Non-pigmented ciliary epithelial cell (primary cell): ENCODE measurements at regions not wholly inside any gene's neighbourhood (a gene's known extent, or its start where the extent isn't known, plus 50 kb on each side); places are given as distances from the start of the nearest gene placed in this dataset.

Source experiments
- DNase-seq: peaks from one replicate; pipeline ENCODE4 v3.0.0-alpha.2; 2010; ENCODE audit warnings: low read depth

DNA sequence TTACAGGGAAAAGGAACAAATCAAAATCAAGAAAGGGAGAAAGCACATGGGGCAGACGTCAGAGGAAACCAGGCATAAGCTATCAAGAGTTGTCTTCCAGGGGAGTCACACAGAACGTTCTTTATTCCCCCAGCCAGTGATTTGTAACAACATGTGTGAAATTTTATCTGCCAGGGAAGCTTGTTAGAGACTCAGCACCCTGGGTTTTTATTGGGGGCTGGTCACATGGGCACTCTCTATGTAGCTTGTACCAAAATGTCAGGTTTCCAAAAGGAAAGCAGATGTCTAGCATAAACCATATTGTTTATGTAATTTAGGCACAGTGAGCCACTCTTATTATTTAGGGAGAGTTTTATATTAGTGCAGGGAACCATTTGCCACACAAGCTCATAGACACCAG, 440.4 kb upstream of the DCN start:
- DNase-seq: no peak

DNA sequence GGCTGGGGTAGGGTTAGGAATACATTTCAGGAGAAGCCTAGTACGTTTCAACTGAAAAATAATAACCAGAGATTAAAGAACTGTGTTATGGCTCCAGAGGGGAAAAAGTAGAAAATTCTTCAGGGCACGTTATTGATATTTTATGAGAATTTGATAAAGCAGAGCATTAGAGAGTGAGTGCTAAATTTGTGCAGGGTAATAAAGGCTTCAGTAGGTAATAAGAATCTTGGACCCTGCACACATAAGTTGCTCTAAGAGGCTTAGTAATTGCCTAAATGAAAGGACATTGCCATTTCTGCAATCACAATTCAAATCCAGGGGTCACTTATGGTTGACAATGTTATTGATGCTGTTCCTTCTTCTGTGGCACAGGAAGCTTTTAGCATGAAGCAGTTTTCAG, 439.4 kb upstream of the DCN start:
- DNase-seq: no peak

DNA sequence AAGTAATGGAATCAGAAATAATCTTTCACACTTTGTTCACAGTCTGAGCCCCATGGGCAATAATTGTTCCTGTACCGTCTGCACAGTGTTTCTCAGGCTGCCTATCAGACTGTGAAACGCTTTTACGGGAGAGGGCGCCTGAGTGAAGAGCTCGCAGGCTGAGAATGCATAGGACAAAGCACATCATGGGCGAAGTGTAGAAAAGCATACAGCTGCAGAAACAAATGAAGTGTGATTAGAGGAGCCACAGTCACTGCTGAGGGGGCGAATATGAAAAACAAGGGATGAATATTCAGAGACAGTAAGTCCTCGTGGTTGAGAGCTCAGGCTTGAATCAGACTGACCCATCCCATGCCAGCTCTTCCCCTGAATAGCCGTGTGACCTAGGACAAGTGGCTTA, 438.4 kb upstream of the DCN start:
- DNase-seq: no peak

DNA sequence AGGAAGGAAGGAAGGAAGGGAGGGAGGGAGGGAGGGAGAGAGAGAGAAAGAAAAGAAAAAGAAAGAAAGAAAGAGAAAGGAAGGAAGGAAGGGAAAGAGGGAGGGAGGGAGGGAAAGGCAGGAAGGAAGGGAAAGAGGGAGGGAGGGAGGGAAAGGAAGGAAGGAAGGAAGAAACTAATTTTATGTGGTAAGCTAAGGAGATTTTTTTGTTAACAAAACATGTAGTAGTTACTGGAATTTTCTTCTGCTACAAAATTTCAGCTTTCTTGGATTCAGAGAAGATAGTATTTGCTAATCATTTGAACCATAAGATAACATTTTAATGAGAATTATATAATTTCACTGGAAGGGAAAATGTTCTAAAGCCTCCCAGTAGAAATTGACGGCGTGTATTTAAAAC, 437.8 kb upstream of the DCN start:
- DNase-seq: no peak

DNA sequence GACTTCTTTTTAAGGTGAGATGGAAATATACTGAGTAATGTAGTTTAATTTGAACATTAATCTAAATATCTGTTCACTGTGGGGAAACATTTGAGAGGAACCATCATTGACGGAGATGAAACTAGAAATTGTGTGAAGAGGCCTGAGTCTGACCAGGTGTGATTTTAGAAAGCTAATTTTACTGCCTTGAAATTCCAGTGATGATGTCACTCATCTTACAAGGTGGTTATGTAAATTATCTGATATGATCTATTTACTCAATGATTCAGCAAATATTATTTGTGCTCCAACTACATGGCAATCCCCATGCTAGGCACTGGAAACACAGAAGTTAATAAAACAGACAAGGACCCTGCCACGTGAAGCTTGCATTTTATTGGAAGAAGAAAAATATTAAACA, 435.7 kb upstream of the DCN start:
- DNase-seq: no peak

DNA sequence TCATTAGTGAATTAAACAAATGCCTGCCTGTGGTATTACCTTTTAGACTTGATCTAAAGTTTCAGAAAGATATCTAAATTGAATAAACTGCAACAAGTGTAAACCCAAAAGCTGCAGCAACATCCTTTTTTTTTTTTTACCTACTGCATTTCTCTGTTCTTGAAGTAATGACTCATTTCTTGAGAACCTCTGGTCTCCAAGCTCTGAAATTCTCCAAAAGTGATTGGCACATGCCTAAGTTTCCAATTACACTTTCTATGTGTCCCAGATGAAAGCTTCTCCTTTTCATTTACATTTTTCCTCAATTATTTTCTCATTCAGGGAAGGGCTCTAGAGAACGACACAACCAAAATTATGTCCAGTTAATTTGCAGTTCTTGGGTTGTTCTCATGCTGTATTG, 435.2 kb upstream of the DCN start:
- DNase-seq: no peak

DNA sequence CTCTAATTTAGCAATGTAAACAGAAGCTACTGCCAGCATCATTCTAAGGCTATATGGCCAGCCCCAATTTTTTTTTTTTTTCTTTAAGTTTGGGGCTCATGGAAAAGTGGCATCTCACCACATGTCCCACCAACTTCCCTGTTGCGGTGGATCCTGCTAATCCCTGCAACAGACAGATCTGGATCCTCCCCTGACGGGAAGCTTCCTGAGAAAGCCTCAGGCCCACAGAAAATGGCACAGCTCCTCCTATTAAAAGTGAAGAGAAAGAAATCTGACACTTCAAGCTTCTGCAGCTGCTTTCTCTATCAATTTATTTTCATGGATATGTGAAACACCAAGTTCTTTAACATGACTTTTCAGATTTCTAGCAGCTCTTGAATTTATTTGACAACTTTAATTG, 433.8 kb upstream of the DCN start:
- no peak for DNase-seq

DNA sequence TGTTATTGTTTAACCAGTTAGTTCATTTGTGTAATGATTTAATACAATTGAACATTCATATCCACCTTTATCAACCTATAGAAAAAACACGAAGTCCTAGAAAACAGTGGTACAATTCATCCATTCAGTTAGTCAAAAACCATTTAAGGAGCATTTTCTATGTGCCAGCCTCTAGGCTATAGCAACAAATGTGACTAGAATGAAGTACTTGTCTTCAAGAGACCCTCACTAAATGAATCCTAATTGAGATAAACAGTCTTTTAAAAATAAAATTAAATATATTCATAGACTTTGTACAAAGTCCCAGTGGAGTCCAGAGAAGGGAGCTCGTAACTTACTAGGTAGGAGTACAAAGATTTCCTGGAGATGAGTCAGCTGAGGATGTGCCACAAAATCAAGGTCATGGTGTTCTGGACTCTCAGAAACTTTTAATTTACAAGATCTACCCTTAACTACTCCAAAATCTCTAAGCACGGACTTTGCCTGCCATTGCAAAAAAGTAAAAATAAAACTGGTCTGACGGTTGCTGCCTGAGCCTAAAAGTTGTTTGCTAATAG, 430.7 kb upstream of the DCN start:
- DNase-seq: no peak

DNA sequence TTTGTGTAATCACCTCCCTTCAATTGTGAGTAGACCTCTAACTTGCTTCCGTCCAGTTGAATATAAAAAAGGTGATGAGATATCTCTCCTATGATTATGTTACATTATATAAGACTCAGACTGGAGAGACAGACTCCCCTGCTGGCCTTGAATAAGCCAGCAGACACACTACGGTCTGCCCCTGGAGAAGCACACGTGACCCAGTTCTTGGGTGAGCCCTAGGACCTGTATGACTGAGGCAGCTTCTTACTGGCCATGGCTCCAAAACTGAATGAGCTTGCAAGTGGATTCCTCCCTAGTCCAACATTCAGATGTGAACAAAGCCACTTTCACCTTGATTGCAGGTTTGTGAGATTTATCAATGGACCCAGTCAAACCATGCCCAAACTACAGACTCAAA, 427.9 kb upstream of the DCN start:
- no peak for DNase-seq

DNA sequence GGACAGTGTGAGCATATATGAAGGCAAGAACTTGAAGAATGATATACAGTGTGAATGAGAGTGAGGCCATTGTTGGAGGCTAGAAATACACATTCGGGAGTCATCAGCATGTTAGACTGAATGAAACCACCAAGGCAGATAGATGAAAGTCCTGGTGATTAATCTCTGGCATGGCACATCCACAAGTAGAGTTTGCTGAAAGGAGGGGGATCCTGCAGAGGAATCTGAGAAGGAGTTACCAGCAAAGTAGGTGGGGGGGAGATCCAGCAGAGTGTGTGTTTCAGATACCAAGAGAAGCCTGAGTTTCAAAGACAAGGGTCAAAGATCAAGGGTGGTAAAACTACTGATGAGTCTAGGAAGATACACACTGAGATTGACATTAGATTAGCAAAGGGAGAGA, 426.7 kb upstream of the DCN start:
- no peak for DNase-seq

DNA sequence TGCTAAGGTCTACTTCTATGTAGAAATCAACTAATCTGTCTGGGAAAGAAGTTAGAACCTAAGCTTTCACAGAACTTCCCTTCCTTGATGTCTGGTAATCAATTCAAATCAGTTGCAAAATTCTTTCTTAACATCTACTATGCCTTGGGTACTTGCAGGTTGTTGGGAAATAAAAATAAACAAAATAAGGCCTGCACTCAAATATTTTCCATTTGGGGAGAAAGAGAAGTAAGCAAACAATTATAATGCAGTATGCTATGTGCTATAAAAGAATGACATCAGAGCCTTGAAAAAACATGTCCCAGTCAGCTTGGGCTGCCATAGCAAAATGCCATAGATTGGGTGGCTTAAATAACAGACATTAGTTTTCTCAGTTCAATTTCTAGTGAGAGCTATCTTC, 425.9 kb upstream of the DCN start:
- DNase-seq: no peak

DNA sequence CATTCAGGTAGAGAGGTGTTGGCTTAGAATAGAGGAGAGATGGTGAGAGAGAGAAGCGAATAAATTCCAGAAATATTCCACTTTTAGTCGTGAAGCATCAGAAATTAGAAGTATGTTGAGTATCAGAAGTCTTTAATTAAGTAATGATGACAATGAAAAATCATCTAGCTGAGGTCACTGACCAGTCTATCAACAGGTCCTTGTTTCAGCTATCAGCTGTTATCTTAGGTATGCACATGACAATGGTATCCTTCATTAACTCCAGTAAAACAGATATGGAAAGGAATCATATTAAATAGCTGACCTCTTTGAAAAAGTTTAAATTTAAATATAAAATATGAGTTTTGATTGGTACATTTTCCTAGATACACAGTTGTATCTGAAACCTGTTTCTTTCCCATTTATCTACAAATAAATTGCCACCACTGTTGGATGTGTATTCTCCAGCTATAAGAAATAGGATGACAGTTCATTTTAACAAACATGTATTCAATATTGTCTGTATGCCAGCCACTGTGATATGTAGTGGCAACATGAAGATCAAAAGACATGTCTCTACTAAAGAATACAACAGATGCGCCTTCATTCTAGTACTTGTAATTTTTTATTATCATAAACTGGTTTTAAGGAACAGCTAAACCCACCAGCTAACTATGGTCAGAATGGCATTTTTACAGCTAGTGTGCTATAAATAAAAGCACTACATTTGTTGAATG, 424.2 kb upstream of the DCN start:
- no peak for DNase-seq

DNA sequence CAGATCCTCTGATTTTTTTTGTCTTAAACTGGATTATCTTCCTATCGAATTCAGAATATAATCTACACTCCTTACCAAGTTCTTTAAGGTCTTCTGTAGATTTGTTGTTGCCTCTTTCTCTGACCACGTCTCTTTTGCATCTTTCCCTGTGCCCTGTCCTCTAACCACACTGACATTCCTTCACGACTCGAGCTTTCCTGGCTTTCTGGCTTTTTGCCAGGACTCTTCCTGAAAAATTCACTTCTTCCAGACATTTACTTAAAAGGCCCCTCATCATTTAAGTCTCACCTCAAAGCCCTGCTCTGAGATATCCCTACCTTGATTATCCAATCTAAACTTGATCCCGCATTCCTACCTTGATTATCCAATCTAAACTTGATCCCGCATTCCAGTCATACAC, 422.3 kb upstream of the DCN start:
- DNase-seq: no peak

DNA sequence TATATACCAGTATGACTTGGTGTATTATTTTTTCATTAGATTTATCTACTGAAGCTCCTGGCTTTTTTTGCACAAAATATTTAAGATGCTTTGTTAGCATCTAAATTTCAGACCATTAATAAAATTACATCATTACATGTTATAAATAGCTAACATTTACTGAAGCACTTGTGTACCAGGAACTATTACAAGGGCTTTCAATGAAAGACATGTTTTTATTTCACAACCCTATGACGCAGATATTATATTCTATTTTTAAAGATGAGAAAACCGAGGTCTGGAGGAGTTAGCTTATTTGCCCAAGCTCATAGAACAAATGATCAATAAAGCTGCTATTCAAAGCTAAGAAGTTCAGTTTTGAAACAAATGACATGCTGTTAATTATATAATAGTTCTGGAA, 420.4 kb upstream of the DCN start:
- no peak for DNase-seq

DNA sequence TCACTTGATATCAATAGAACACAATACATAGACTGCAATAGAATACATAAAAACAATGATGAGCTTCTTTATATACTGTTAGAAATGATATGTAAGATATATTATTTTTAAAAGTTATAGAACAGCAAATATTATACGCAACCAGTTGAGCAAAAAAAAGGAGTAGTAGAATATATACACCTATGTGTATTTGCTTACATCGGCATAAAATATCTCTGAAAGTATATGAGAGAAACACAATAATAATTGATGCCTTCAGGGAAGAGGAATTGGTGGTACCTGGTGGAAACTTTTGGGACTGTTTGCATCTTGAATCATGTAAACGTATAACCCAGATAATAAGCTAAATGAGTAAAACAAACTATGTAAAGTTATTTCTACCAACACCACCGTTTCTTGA, 418.4 kb upstream of the DCN start:
- no peak for DNase-seq

DNA sequence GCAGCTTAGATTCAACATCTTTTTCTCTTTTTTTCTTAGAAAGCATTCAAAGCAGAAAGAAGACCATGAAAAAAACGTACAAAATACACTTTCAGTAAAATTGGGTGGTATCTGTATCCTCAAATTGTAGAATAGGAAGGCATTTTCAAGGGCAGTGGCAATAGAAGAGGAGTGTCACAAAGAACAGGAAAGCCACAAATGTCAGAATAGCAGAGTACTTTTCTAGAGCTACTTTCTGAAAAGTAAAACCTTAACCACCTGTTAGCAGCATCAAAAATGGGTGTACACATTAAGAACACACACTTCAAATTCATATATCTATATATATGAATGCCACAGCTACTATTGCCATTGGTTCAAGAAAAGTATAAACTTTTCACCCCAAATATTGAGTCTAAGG, 412.1 kb upstream of the DCN start:
- DNase-seq: no peak

DNA sequence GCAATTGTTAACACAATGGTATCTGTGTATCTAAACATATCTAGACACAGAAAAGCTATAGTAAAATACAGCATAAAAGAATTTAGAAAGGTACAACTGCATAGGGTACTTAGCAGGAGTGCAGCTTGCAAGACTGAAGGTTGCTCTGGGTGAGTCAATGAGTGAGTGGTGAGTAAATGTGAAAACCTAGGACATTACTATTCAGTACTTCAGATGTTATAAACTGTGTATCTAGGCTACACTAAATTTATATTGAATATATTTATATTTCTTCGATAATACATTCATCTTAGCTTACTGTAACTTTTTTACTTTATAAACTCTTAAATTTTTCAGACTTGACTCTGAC, 409.0 kb upstream of the DCN start:
- no peak for DNase-seq

DNA sequence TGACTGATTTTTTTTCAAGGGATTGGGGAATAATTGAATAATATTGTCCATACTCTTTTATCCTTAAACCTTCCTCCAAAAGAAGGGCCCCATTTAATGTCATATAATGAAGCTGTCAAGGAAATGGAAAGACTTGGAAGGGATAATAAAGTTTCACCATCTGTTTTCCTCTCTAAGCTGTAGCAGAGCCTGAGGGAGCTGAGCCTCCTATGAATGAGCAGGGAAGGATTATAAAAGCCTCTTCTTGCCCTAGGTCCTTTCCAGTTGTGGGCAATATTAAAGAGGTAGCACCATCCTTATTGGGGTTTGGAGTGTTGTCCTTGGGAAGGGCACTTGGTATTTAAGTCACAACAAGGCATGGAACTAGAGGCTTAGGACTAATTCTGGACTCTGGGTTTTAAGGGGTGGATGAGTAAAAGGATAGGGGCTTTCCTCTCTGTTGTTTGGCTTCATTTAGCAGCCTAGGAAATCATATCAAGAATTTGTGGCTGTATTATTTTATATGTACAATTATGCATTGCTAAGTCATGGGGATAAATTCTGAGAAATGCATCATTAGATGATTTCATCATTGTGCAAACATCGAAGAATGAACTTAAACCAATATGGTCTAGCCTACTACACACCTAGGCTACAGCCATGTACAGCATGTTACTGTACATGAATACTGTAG, 408.5 kb upstream of the DCN start:
- no peak for DNase-seq

DNA sequence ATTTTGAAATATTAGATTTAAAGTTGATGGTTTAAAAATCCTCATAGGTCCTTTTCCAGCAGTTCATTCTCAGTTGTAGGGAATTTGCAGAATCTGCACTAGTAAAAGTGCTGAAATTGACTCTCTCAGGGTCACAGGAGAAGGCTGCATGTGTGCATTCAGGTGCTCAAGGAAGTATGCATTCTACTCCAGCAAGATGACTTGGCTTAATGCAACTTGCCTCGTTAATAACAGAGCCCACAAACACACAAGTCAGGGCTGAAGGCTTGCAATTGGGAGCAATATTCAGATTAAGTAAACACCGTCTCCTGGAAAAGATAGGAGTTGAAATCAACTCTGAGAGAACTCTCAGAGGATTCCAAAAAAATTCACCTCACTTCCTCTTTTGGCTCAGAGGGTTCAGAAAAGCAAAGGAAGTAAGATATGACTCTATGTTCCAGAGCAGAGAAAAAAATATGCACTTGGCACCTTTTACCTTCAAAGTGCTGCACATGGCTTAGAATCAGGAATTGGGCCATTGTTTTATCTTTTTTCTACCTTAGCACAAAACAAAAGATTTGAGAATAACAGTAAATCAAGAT, 406.3 kb upstream of the DCN start:
- DNase-seq: no peak

DNA sequence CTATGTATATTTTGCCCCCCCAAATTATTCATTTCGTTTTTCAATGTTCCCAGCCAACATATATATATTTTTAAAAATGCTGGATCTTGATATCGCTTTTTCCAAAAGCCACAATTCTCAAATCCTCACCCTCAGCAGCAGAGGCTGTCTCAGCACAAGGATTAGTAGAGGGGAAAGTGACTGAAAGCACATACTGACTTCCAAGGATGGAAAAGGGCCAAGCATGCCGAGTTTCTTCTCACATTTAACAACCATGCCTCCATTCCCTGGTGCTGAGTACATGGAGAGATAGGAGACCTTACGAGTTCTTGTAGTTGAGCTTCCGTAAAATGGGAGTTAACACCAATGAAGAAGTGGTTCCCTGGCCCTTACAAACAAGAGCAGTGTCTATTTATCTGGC, 403.4 kb upstream of the DCN start:
- no peak for DNase-seq

DNA sequence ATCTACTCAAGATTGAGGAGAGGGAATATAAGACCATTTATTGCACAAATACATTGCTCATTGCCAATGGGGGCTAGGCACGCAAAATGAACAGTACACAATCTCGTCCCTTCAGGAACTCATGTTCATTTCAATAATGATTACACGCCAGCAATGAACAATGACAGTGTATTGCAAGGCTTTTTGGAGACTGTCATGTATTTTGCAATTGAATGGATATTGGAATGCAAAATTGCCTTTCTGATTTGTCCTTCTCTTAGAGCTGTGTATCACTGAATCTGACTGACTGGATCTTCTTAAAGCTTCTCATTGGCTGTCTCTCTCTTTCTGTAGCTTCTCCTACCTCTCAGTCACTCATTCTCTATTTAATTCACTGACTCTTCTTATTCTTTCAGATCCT, 400.2 kb upstream of the DCN start:
- DNase-seq: no peak

DNA sequence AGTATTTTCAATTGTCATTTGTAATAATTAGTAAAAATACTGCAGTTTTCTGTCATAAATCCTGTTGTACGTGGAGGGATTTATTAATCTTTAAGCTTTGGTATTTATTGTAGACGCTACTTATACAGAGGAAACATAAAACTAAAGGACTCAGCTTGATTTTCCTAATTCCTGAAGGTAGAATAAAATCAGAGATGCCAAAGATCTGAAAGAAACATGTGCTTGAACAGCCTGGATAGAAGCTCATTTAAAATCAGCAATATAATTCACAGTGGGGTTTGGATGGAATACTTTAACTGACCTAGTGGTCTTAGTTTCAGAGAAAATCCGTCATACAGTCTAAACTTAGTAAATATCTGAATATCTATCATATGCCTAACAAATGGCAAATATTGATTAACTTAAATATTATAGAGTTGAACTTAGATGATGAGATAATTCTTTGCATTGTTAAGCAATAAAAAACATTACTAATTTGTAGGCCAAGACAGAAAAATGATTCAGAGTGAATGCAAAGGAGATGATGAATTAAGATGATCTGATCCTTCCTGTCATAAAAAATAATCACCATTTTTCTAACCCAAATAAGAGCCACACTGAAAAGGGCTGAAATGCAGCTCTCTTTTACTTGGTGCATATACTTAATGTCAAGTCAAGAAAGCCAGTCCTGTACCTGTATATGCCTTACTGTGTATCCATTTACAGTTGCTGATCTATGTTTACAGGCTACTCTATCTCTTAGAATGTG, 397.1 kb upstream of the DCN start:
- no peak for DNase-seq
